ENCODE measurements at regions not wholly inside any gene's neighbourhood (a gene's known extent, or its start where the extent isn't known, plus 50 kb on each side); places are given as distances from the start of the nearest gene placed in this dataset.

DNA sequence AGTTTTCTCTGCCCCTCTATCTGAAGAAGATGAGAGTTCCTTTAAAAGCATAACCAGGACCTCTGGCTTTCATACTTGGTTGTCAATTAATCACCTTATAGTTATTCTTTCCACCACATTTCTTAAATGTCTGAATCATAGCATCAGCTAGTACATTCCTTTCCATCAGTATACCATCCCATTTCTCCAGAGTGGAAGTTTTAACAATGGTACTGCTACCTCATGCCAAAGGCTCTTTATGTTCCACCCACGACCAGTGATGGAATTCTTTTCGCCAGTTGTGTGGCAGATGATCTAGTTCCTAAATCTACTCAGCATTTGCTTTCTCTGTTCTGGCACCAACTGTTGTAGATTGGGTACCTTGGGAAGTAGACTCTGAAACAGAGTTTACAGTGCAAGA, 379.8 kb downstream of the ZNF674 start:
- TF ChIP-seq, protein P1, sequence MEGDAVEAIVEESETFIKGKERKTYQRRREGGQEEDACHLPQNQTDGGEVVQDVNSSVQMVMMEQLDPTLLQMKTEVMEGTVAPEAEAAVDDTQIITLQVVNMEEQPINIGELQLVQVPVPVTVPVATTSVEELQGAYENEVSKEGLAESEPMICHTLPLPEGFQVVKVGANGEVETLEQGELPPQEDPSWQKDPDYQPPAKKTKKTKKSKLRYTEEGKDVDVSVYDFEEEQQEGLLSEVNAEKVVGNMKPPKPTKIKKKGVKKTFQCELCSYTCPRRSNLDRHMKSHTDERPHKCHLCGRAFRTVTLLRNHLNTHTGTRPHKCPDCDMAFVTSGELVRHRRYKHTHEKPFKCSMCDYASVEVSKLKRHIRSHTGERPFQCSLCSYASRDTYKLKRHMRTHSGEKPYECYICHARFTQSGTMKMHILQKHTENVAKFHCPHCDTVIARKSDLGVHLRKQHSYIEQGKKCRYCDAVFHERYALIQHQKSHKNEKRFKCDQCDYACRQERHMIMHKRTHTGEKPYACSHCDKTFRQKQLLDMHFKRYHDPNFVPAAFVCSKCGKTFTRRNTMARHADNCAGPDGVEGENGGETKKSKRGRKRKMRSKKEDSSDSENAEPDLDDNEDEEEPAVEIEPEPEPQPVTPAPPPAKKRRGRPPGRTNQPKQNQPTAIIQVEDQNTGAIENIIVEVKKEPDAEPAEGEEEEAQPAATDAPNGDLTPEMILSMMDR (IDR thresholded peaks at IDR 0.05; ENCODE audit: borderline replicate concordance, extremely low read depth, low read length, poor library complexity, severe bottlenecking), result no peak
- no peak for TF ChIP-seq EZH2 (IDR thresholded peaks at IDR 0.05; ENCODE audit: borderline replicate concordance, low read depth, low read length, severe bottlenecking)
